HCT116 (cell line): ENCODE measurements at regions not wholly inside any gene's neighbourhood (a gene's known extent, or its start where the extent isn't known, plus 50 kb on each side); places are given as distances from the start of the nearest gene placed in this dataset.

Source experiments
- ATAC-seq: fragments of 200-7000 bp; cut with Tn5 transposase; 2 replicates; pipeline ENCODE4 v1.9.1; 2020; ENCODE audit warnings: mild to moderate bottlenecking, moderate library complexity
- BruUV-seq: library from RNA; stranded (reverse); fragments of 400-500 nt; replicated peaks from 2 replicates; lab custom pipeline; 2021; lab: Mats Ljungman, UMichigan
- CTCF ChIA-PET: fragments of 300-600 bp; sonication (Branson Sonifier 250); formaldehyde crosslinking; loops from one replicate; lab custom pipeline; 2021; ENCODE audit warnings: antibody characterized with exemption; lab: Charles Lee
- POLR2A ChIA-PET: fragments of 300-600, 350-600 bp; sonication (Branson Sonifier 250); formaldehyde crosslinking; loops from one replicate; lab custom pipeline; 2021; ENCODE audit warnings: antibody characterized with exemption; lab: Charles Lee
- RAD21 ChIA-PET, 2 experiments: fragments of 300-600 bp; sonication (Branson Sonifier 250); formaldehyde crosslinking; loops; one replicate each; lab custom pipeline; 2023; ENCODE audit warnings: low total read pairs in 2 of 2; ENCODE audit not compliant: uncharacterized antibody in 2 of 2, unreplicated experiment in 2 of 2, low non-redundant PET in 1 of 2; lab: Charles Lee
- DNase-seq: peaks from one replicate; pipeline ENCODE4 v3.0.0-alpha.2; 2010; ENCODE audit warnings: low read depth, low spot score
- H2AFZ ChIP-seq: fragments of 200-600 bp; shearing (Covaris generic), sonication (generic); 2 replicates; pipeline ENCODE4 v1.6.1; 2017; ENCODE audit warnings: low read depth, mixed run types, mixed read lengths, antibody characterized with exemption, low read length; ENCODE audit not compliant: poor library complexity, severe bottlenecking
- H3K27ac ChIP-seq: 2 replicates; pipeline ENCODE4 v1.5.1; 2012; ENCODE audit warnings: low read depth, low read length
- H3K27me3 ChIP-seq: fragments of 200-600 bp; sonication (generic); 2 replicates; pipeline ENCODE4 v1.6.1; 2016; ENCODE audit warnings: mixed run types, low read length, mixed read lengths; ENCODE audit not compliant: insufficient read depth
- H3K36me3 ChIP-seq, 2 experiments: fragments of 200-500 bp in 1 of 2; fragments of 200-600 bp in 1 of 2; sonication (Bioruptor generic) in 1 of 2; sonication (generic) in 1 of 2; 2 replicates each; pipeline versions ENCODE4 v1.5.1 to v1.6.1; 2014 to 2016; ENCODE audit warnings: low read length in 2 of 2, inconsistent platforms in 1 of 2, mixed read lengths in 1 of 2, mixed run types in 1 of 2; ENCODE audit not compliant: insufficient read depth in 2 of 2, control insufficient read depth in 1 of 2
- H3K4me1 ChIP-seq, 2 experiments: fragments of 200-600 bp in 1 of 2; sonication (generic) in 1 of 2; 2 replicates each; pipeline versions ENCODE4 v1.5.1 to v1.6.1; 2012 to 2017; ENCODE audit warnings: low read length in 2 of 2, inconsistent platforms in 1 of 2, mild to moderate bottlenecking in 1 of 2, mixed read lengths in 1 of 2, mixed run types in 1 of 2, moderate library complexity in 1 of 2; ENCODE audit not compliant: insufficient read depth in 2 of 2, control insufficient read depth in 1 of 2
- H3K4me2 ChIP-seq: fragments of 200-600 bp; sonication (generic); 2 replicates; pipeline ENCODE4 v1.6.1; 2017; ENCODE audit warnings: mixed run types, low read length, mixed read lengths
- H3K4me3 ChIP-seq, 2 experiments: fragments of 200-600 bp in 1 of 2; sonication (generic) in 1 of 2; replicated peaks in 1 of 2; 2 replicates each; pipeline ENCODE4 v1.5.1; 2011 to 2016; ENCODE audit warnings: low read length in 2 of 2, control low read depth in 1 of 2, low read depth in 1 of 2, mild to moderate bottlenecking in 1 of 2, mixed read lengths in 1 of 2, mixed run types in 1 of 2
- H3K79me2 ChIP-seq: fragments of 200-600 bp; sonication (generic); 2 replicates; pipeline ENCODE4 v1.6.1; 2017; ENCODE audit warnings: mild to moderate bottlenecking, mixed run types, low read length, moderate library complexity, mixed read lengths; ENCODE audit not compliant: insufficient read depth
- H3K9ac ChIP-seq: fragments of 200-600 bp; sonication (generic); 2 replicates; pipeline ENCODE4 v1.6.1; 2016; ENCODE audit warnings: low read length, mixed read lengths
- H3K9me2 ChIP-seq: fragments of 200-600 bp; sonication (generic), shearing (Covaris generic); 2 replicates; pipeline ENCODE4 v1.6.1; 2017; ENCODE audit warnings: mixed run types, mild to moderate bottlenecking, moderate library complexity; ENCODE audit not compliant: insufficient read depth
- H3K9me3 ChIP-seq, 2 experiments: fragments of 200-500 bp in 1 of 2; fragments of 200-600 bp in 1 of 2; sonication (Bioruptor generic) in 1 of 2; sonication (generic) in 1 of 2; 2 replicates each; pipeline ENCODE4 v1.6.1; 2014 to 2017; ENCODE audit warnings: low read length in 2 of 2, mixed read lengths in 2 of 2, inconsistent platforms in 1 of 2, low read depth in 1 of 2, mild to moderate bottlenecking in 1 of 2, mixed run types in 1 of 2, moderate library complexity in 1 of 2; ENCODE audit not compliant: control insufficient read depth in 1 of 2, insufficient read depth in 1 of 2
- H4K20me1 ChIP-seq: fragments of 200-600 bp; sonication (generic), shearing (Covaris generic); 2 replicates; pipeline ENCODE4 v1.6.1; 2017; ENCODE audit warnings: mixed run types, mild to moderate bottlenecking, moderate library complexity; ENCODE audit not compliant: insufficient read depth
- CBX3 ChIP-seq: IDR thresholded peaks from 2 replicates; pipeline ENCODE4 v1.6.1; 2012; ENCODE audit warnings: low read depth
- CEBPB ChIP-seq: IDR thresholded peaks from 2 replicates; pipeline ENCODE4 v1.6.1; 2012; ENCODE audit warnings: low read depth
- EZH2phosphoT487 ChIP-seq: fragments of 200-600 bp; IDR thresholded peaks from 2 replicates; pipeline ENCODE4 v1.6.1; 2018; ENCODE audit warnings: antibody characterized with exemption, borderline replicate concordance
- FOSL1 ChIP-seq: IDR thresholded peaks from 2 replicates; pipeline ENCODE4 v1.6.1; 2012; ENCODE audit warnings: low read depth
- JUND ChIP-seq: IDR thresholded peaks from 2 replicates; pipeline ENCODE4 v1.6.1; 2012
- POLR2AphosphoS5 ChIP-seq: IDR thresholded peaks from 2 replicates; pipeline ENCODE4 v1.6.1; 2011; ENCODE audit warnings: mild to moderate bottlenecking, low read depth, low read length, moderate library complexity
- RAD21 ChIP-seq: IDR thresholded peaks from 2 replicates; pipeline ENCODE4 v1.6.1; 2012; ENCODE audit warnings: low read depth, mild to moderate bottlenecking
- SIN3A ChIP-seq: IDR thresholded peaks from 2 replicates; pipeline ENCODE4 v1.6.1; 2012; ENCODE audit warnings: low read depth
- SP1 ChIP-seq: IDR thresholded peaks from 2 replicates; pipeline ENCODE4 v1.6.1; 2012; ENCODE audit warnings: low read depth
- TCF7L2 ChIP-seq: IDR thresholded peaks from 2 replicates; pipeline ENCODE4 v1.7.0; 2011; ENCODE audit warnings: borderline replicate concordance, inconsistent platforms; ENCODE audit not compliant: insufficient read depth, insufficient read length; ENCODE audit errors: extremely low read depth
- YY1 ChIP-seq: IDR thresholded peaks from 2 replicates; pipeline ENCODE4 v1.6.1; 2011; ENCODE audit warnings: low read length, low read depth, moderate library complexity, mild to moderate bottlenecking; ENCODE audit not compliant: insufficient replicate concordance; ENCODE audit errors: extremely low read depth
- ZFX ChIP-seq: fragments of 450-650 bp; IDR thresholded peaks from 2 replicates; pipeline ENCODE4 v1.6.1; 2017
- ZNF274 ChIP-seq: fragments of 200-500 bp; sonication (Bioruptor generic); IDR thresholded peaks from 2 replicates; pipeline ENCODE4 v1.6.1; 2014; ENCODE audit warnings: mild to moderate bottlenecking, low read depth, low read length, inconsistent platforms
- intact Hi-C: fragments of 100-400 bp; cut with micrococcal nuclease; formaldehyde crosslinking; loops from 2 replicates; pipeline ENCODE4 v1.10.0; 2022
- TF ChIP-seq, protein P1 (sequence below), 3 experiments: fragments of 200-600 bp in 1 of 3; sonication (generic) in 1 of 3; IDR thresholded peaks in 2 of 3; conservative IDR thresholded peaks in 1 of 3; 2 replicates each; pipeline ENCODE4 v1.5.1; 2012 to 2017; ENCODE audit warnings: low read depth in 2 of 3, low read length in 2 of 3, antibody characterized with exemption in 1 of 3, borderline replicate concordance in 1 of 3, control low read depth in 1 of 3, mild to moderate bottlenecking in 1 of 3, mixed read lengths in 1 of 3, mixed run types in 1 of 3, moderate library complexity in 1 of 3; ENCODE audit not compliant: insufficient read depth in 1 of 3
- TF ChIP-seq, protein P2 (sequence below): IDR thresholded peaks from 2 replicates; pipeline ENCODE4 v1.6.1; 2012; ENCODE audit warnings: low read depth
- TF ChIP-seq, protein P3 (sequence below): IDR thresholded peaks from 2 replicates; pipeline ENCODE4 v1.6.1; 2012

GRCh38 chr18:78352910-78353309, 626.7 kb upstream of the SALL3 start:
- Histone ChIP-seq H4K20me1 (no peaks in the 10 kb centered on the region), H2AFZ (no peak overlapping the region), H3K27me3 (no peaks in the 10 kb centered on the region), H3K27ac (no peak overlapping the region), H3K9me2 (no peaks in the 10 kb centered on the region), H3K9me3 (peaks cover 4 to 28% of the 10 kb centered on the region in 2 experiments; a peak in 3 of 4 replicates), H3K9ac (no peak overlapping the region), H3K4me3 (no peak overlapping the region), H3K4me1 (no peaks in the 10 kb centered on the region), H3K36me3 (no peaks in the 10 kb centered on the region), H3K4me2 (no peak overlapping the region), H3K79me2 (no peaks in the 10 kb centered on the region)
- TF ChIP-seq EZH2phosphoT487 (no peak), POLR2AphosphoS5 (no peak), ZNF274 (no peak)
- CTCF ChIA-PET, result no interaction called here
- intact Hi-C loops, result no loop called here
- RAD21 ChIA-PET, result no interaction called here
- POLR2A ChIA-PET, result no interaction called here
- ATAC-seq (no peak), DNase-seq (no peak)
- no TSS peak for BruUV-seq

- Histone ChIP-seq H3K4me1 (no peaks in the 10 kb centered on the region), H2AFZ (no peak overlapping the region), H3K4me3 (no peak overlapping the region), H3K9ac (no peak overlapping the region), H3K9me3 (peaks cover 10 to 13% of the 10 kb centered on the region in 2 experiments; a peak in 2 of 4 replicates), H4K20me1 (no peaks in the 10 kb centered on the region), H3K4me2 (no peak overlapping the region), H3K9me2 (no peaks in the 10 kb centered on the region), H3K79me2 (no peaks in the 10 kb centered on the region), H3K27ac (no peak overlapping the region), H3K27me3 (no peaks in the 10 kb centered on the region), H3K36me3 (no peaks in the 10 kb centered on the region)
- no peak for TF ChIP-seq SP1
- TF ChIP-seq EZH2phosphoT487, result no peak
- TF ChIP-seq RAD21, result no peak
- no peak for TF ChIP-seq TCF7L2
- TF ChIP-seq SIN3A, result no peak
- TF ChIP-seq, protein P1, sequence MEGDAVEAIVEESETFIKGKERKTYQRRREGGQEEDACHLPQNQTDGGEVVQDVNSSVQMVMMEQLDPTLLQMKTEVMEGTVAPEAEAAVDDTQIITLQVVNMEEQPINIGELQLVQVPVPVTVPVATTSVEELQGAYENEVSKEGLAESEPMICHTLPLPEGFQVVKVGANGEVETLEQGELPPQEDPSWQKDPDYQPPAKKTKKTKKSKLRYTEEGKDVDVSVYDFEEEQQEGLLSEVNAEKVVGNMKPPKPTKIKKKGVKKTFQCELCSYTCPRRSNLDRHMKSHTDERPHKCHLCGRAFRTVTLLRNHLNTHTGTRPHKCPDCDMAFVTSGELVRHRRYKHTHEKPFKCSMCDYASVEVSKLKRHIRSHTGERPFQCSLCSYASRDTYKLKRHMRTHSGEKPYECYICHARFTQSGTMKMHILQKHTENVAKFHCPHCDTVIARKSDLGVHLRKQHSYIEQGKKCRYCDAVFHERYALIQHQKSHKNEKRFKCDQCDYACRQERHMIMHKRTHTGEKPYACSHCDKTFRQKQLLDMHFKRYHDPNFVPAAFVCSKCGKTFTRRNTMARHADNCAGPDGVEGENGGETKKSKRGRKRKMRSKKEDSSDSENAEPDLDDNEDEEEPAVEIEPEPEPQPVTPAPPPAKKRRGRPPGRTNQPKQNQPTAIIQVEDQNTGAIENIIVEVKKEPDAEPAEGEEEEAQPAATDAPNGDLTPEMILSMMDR (IDR thresholded peaks at IDR 0.05 in 2 of 3, conservative IDR thresholded peaks at IDR 0.05 in 1 of 3; ENCODE audit: borderline replicate concordance in 1 of 3, insufficient read depth in 1 of 3, low read depth in 2 of 3, low read length in 2 of 3), result no peak
- TF ChIP-seq FOSL1, result no peak
- TF ChIP-seq, protein P2, sequence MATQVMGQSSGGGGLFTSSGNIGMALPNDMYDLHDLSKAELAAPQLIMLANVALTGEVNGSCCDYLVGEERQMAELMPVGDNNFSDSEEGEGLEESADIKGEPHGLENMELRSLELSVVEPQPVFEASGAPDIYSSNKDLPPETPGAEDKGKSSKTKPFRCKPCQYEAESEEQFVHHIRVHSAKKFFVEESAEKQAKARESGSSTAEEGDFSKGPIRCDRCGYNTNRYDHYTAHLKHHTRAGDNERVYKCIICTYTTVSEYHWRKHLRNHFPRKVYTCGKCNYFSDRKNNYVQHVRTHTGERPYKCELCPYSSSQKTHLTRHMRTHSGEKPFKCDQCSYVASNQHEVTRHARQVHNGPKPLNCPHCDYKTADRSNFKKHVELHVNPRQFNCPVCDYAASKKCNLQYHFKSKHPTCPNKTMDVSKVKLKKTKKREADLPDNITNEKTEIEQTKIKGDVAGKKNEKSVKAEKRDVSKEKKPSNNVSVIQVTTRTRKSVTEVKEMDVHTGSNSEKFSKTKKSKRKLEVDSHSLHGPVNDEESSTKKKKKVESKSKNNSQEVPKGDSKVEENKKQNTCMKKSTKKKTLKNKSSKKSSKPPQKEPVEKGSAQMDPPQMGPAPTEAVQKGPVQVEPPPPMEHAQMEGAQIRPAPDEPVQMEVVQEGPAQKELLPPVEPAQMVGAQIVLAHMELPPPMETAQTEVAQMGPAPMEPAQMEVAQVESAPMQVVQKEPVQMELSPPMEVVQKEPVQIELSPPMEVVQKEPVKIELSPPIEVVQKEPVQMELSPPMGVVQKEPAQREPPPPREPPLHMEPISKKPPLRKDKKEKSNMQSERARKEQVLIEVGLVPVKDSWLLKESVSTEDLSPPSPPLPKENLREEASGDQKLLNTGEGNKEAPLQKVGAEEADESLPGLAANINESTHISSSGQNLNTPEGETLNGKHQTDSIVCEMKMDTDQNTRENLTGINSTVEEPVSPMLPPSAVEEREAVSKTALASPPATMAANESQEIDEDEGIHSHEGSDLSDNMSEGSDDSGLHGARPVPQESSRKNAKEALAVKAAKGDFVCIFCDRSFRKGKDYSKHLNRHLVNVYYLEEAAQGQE, result no peak
- TF ChIP-seq YY1, result no peak
- TF ChIP-seq CBX3, result no peak
- no peak for TF ChIP-seq JUND
- no peak for TF ChIP-seq ZFX
- TF ChIP-seq CEBPB, result no peak
- TF ChIP-seq ZNF274, result no peak
- TF ChIP-seq, protein P3, sequence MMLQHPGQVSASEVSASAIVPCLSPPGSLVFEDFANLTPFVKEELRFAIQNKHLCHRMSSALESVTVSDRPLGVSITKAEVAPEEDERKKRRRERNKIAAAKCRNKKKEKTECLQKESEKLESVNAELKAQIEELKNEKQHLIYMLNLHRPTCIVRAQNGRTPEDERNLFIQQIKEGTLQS, result no peak
- CTCF ChIA-PET, result no interaction called here
- intact Hi-C loops, result no loop called here
- ATAC-seq (no peak), DNase-seq (no peak)
- RAD21 ChIA-PET, result no interaction called here
- no TSS peak for BruUV-seq
- POLR2A ChIA-PET, result no interaction called here
Observed at GRCh38 chr18:78362198-78362597, 617.4 kb upstream of the SALL3 start.
